ENCODE measurements at regions not wholly inside any gene's neighbourhood (a gene's known extent, or its start where the extent isn't known, plus 50 kb on each side); places are given as distances from the start of the nearest gene placed in this dataset.

- TF ChIP-seq CTCF (IDR thresholded peaks at IDR 0.05 in 2 of 3, conservative IDR thresholded peaks at IDR 0.05 in 1 of 3; ENCODE audit: borderline replicate concordance in 1 of 3, insufficient read depth in 1 of 3, low read depth in 2 of 3, low read length in 2 of 3), result no peak
- TF ChIP-seq POLR2A (IDR thresholded peaks at IDR 0.05; ENCODE audit: borderline replicate concordance, extremely low read depth, insufficient read depth, insufficient read length), result no peak
- TF ChIP-seq SIN3A (IDR thresholded peaks at IDR 0.05; ENCODE audit: low read depth), result no peak
- no peak for TF ChIP-seq POLR2AphosphoS5 (IDR thresholded peaks at IDR 0.05; ENCODE audit: low read depth, low read length)
- no peak for TF ChIP-seq TCF7L2 (IDR thresholded peaks at IDR 0.05; ENCODE audit: borderline replicate concordance, extremely low read depth, insufficient read depth, insufficient read length)
- no peak for TF ChIP-seq MAX (IDR thresholded peaks at IDR 0.05)
These were observed 265.8 kb upstream of the IRX4 start for GRCh38 chr5:2148312-2149194.

Data from HCT116 (cell line).